Esophagus muscularis mucosa (tissue), 3 donors: ENCODE measurements at regions not wholly inside any gene's neighbourhood (a gene's known extent, or its start where the extent isn't known, plus 50 kb on each side); places are given as distances from the start of the nearest gene placed in this dataset.

Source experiments
- CTCF ChIP-seq, 3 experiments: fragments of 200-600 bp in 2 of 3; fragments of 450-650 bp in 1 of 3; sonication (generic) in 2 of 3; IDR thresholded peaks; one replicate each; pipeline ENCODE4 v1.5.1; 2017 to 2019; ENCODE audit warnings: antibody characterized with exemption in 3 of 3, mild to moderate bottlenecking in 2 of 3, moderate library complexity in 1 of 3
- POLR2AphosphoS5 ChIP-seq, 2 donors: sonication (generic); formaldehyde crosslinking; IDR thresholded peaks; one replicate each; pipeline ENCODE4 v1.6.1; 2017; ENCODE audit warnings: antibody characterized with exemption in 2 of 2

- TF ChIP-seq POLR2AphosphoS5 (IDR thresholded peaks at IDR 0.05): no peak
- TF ChIP-seq CTCF (IDR thresholded peaks at IDR 0.05): no peak
Measured at GRCh38 chr20:52064931-52065330, 126.6 kb downstream of the ZFP64 start.
